ENCODE measurements at regions not wholly inside any gene's neighbourhood (a gene's known extent, or its start where the extent isn't known, plus 50 kb on each side); places are given as distances from the start of the nearest gene placed in this dataset.

DNA sequence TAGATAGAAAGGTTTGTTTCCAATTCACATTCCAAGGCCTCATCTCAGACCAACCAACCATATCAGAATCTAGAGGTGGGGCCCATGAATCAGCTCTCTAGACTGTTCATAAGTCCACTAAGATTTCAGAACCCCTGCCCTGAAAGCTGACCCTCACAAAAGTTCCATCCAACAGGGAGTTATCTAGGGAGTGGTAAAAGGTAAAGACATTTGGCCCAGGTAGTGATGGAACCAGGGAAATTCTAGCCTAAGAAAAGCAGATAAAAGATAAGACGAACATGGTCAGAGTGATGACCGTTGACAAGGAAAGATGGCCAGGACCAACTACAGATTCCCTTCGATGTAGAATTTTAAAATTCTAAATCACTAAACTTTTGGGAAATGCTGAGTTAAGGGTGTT lies 198.0 kb upstream of the NEBL start:
- Histone ChIP-seq H3K27ac (ENCODE audit: low read depth, low read length) (no peak overlapping the region), H3K4me3 (ENCODE audit: low read depth, low read length) (no peak overlapping the region), H3K9me3 (ENCODE audit: control insufficient read depth, insufficient read depth, low read length) (no peaks in the 10 kb centered on the region), H3K27me3 (ENCODE audit: control insufficient read depth, insufficient read depth, low read length) (peaks cover 1% of the 10 kb centered on the region)
- POLR2A ChIA-PET: no interaction called here
- CTCF ChIA-PET: no interaction called here
- TF ChIP-seq CTCF (IDR thresholded peaks at IDR 0.05; ENCODE audit: low read depth, low read length): no peak
- DNase-seq (ENCODE audit: low read depth, low spot score): no peak

- CTCF ChIA-PET: interaction anchor here (0.5 to 2.0 kb wide), 4 partner anchors 10 to 359 kb away, joined by 3 to 5 read pairs (median 4); no protein-coding TSS in a partner anchor
- DNase-seq (ENCODE audit: low read depth, low spot score): no peak
Observed at GRCh38 chr10:21092683-21093524, 195.8 kb upstream of the NEBL start.

GRCh38 chr10:21090609-21091082 lies 193.5 kb upstream of the NEBL start:
- ChIA-PET CTCF (no interaction called here), POLR2A (no interaction called here)
- DNase-seq (ENCODE audit: low read depth, low spot score): no peak
- no peaks in the 10 kb centered on the region for H3K9me3 ChIP-seq (ENCODE audit: control insufficient read depth, insufficient read depth, low read length)
- H3K27ac ChIP-seq (ENCODE audit: low read depth, low read length): no peak overlapping the region
- no peak overlapping the region for H3K4me3 ChIP-seq (ENCODE audit: low read depth, low read length)
- no peaks in the 10 kb centered on the region for H3K27me3 ChIP-seq (ENCODE audit: control insufficient read depth, insufficient read depth, low read length)
- no peak for TF ChIP-seq CTCF (IDR thresholded peaks at IDR 0.05; ENCODE audit: low read depth, low read length)

More at GRCh38 chr10:21092683-21093524, 195.8 kb upstream of the NEBL start:
- H3K4me3 ChIP-seq (ENCODE audit: low read depth, low read length): no peak overlapping the region
- H3K27me3 ChIP-seq (ENCODE audit: control insufficient read depth, insufficient read depth, low read length): no peaks in the 10 kb centered on the region
- POLR2A ChIA-PET: no interaction called here
- no peaks in the 10 kb centered on the region for H3K9me3 ChIP-seq (ENCODE audit: control insufficient read depth, insufficient read depth, low read length)
- no peak for TF ChIP-seq CTCF (IDR thresholded peaks at IDR 0.05; ENCODE audit: low read depth, low read length)
- H3K27ac ChIP-seq (ENCODE audit: low read depth, low read length): no peak overlapping the region

DNA sequence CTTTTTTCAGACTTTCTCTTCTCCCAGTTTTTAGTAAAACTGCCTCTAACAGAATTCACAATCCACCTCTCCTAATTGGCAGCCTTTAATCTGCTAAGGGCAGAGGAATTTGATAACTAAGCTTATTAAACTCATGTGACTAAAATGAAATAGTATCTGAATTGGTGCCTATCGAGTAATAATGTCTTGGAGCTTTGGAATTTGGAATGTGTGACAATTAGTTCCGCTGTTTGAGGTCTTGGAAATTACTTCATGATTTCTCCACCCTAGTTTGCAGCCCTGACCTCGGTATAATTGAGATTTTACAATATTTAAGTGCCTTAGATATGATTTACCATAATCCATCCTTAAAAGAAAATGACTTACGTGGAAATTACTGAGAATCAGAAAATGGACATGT lies 190.4 kb upstream of the NEBL start:
- no peak for DNase-seq (ENCODE audit: low read depth, low spot score)
- Histone ChIP-seq H3K4me3 (ENCODE audit: low read depth, low read length) (no peak overlapping the region), H3K9me3 (ENCODE audit: control insufficient read depth, insufficient read depth, low read length) (no peaks in the 10 kb centered on the region), H3K27ac (ENCODE audit: low read depth, low read length) (no peak overlapping the region), H3K27me3 (ENCODE audit: control insufficient read depth, insufficient read depth, low read length) (no peaks in the 10 kb centered on the region)
- POLR2A ChIA-PET: no interaction called here
- no peak for TF ChIP-seq CTCF (IDR thresholded peaks at IDR 0.05; ENCODE audit: low read depth, low read length)
- CTCF ChIA-PET: no interaction called here

- Histone ChIP-seq H3K9me3 (ENCODE audit: control insufficient read depth, insufficient read depth, low read length) (no peaks in the 10 kb centered on the region), H3K27me3 (ENCODE audit: control insufficient read depth, insufficient read depth, low read length) (no peaks in the 10 kb centered on the region), H3K27ac (ENCODE audit: low read depth, low read length) (no peak overlapping the region), H3K4me3 (ENCODE audit: low read depth, low read length) (no peak overlapping the region)
- no peak for DNase-seq (ENCODE audit: low read depth, low spot score)
- TF ChIP-seq CTCF (IDR thresholded peaks at IDR 0.05; ENCODE audit: low read depth, low read length): no peak
- CTCF ChIA-PET: no interaction called here
- POLR2A ChIA-PET: no interaction called here
Observed at GRCh38 chr10:21084700-21085099, 187.6 kb upstream of the NEBL start.

All from AG04450 (cell line).